Neutrophil (primary cell): ENCODE measurements at regions not wholly inside any gene's neighbourhood (a gene's known extent, or its start where the extent isn't known, plus 50 kb on each side); places are given as distances from the start of the nearest gene placed in this dataset.
"Not testable (repeated sequence)": the region's sequence is repeated elsewhere in the genome, so short reads cannot be mapped to it uniquely, and the experiment has no call there.

Source experiments
- H3K27ac ChIP-seq: fragments of 200-600 bp; sonication (generic); 2 replicates; pipeline ENCODE4 v1.5.1; 2016; ENCODE audit warnings: mild to moderate bottlenecking, moderate library complexity
- H3K27me3 ChIP-seq: fragments of 200-600 bp; sonication (generic); 2 replicates; pipeline ENCODE4 v1.6.0; 2016; ENCODE audit warnings: mild to moderate bottlenecking
- H3K36me3 ChIP-seq: fragments of 200-600 bp; sonication (generic); 2 replicates; pipeline ENCODE4 v1.5.1; 2017
- H3K4me1 ChIP-seq, 2 experiments: fragments of 200-600 bp in 1 of 2; sonication (generic) in 1 of 2; 1 replicate in 1 of 2; 2 replicates in 1 of 2; pipeline versions ENCODE4 v1.5.1 to v1.6.1; 2013 to 2016; ENCODE audit warnings: low read depth in 1 of 2, low read length in 1 of 2, mild to moderate bottlenecking in 1 of 2, moderate library complexity in 1 of 2; ENCODE audit not compliant: control insufficient read depth in 1 of 2, insufficient read depth in 1 of 2
- H3K4me3 ChIP-seq, 2 experiments: fragments of 200-600 bp in 1 of 2; sonication (generic) in 1 of 2; 1 replicate in 1 of 2; 2 replicates in 1 of 2; pipeline ENCODE4 v1.5.1; 2013 to 2016; ENCODE audit warnings: low read depth in 1 of 2, low read length in 1 of 2, mild to moderate bottlenecking in 1 of 2, moderate library complexity in 1 of 2
- H3K9me3 ChIP-seq: fragments of 200-600 bp; sonication (generic); 2 replicates; pipeline ENCODE4 v1.5.1; 2016
- TF ChIP-seq, protein P1 (sequence below): fragments of 200-600 bp; sonication (generic); IDR thresholded peaks from 2 replicates; pipeline ENCODE4 v1.5.1; 2016; ENCODE audit warnings: antibody characterized with exemption

GRCh38 chr5:163914910-163915309 is 409.5 kb downstream of the MAT2B start:
- TF ChIP-seq, protein P1, sequence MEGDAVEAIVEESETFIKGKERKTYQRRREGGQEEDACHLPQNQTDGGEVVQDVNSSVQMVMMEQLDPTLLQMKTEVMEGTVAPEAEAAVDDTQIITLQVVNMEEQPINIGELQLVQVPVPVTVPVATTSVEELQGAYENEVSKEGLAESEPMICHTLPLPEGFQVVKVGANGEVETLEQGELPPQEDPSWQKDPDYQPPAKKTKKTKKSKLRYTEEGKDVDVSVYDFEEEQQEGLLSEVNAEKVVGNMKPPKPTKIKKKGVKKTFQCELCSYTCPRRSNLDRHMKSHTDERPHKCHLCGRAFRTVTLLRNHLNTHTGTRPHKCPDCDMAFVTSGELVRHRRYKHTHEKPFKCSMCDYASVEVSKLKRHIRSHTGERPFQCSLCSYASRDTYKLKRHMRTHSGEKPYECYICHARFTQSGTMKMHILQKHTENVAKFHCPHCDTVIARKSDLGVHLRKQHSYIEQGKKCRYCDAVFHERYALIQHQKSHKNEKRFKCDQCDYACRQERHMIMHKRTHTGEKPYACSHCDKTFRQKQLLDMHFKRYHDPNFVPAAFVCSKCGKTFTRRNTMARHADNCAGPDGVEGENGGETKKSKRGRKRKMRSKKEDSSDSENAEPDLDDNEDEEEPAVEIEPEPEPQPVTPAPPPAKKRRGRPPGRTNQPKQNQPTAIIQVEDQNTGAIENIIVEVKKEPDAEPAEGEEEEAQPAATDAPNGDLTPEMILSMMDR, result no peak
- Histone ChIP-seq H3K4me1 (peaks cover 60 to 70% of the 10 kb centered on the region in 2 experiments), H3K9me3 (no peaks in the 10 kb centered on the region)

DNA sequence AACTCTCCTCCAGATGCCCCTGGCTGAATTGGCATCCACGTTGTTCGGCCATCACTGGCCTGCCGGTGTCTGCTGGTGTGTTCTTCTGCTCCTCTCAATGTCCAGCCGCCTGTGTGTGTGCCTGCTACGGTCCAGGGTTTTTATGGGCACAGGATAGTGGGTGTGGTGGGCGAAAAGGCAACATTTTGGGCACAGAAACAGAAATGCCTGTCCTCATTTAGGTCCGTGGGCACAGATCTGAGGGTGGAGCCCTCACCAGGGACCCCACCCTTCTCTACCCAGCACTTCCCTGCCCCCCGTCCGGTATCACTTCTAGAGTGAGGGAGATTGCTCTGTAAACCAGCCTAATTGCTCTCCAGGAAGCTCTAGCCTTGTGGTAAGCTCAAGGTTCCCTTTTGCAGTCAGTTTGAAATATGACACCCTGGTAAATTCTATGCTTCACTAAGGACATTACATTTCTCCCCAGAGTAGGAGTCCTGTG is 410.1 kb downstream of the MAT2B start:
- Histone ChIP-seq H3K36me3 (no peaks in the 10 kb centered on the region), H3K4me1 (peaks cover 60 to 74% of the 10 kb centered on the region in 2 experiments), H3K27me3 (no peaks in the 10 kb centered on the region), H3K4me3 (peak overlapping the region; percentile 52 to 57), H3K9me3 (no peaks in the 10 kb centered on the region), H3K27ac (peak overlapping the region; percentile 95)
- TF ChIP-seq, protein P1, result no peak

More at GRCh38 chr5:163914910-163915309, 409.5 kb downstream of the MAT2B start:
- H3K27ac ChIP-seq, result peak overlapping the region; percentile 95
- H3K4me3 ChIP-seq, result peak overlapping the region; percentile 52 to 57
- H3K27me3 ChIP-seq, result no peaks in the 10 kb centered on the region
- H3K36me3 ChIP-seq, result no peaks in the 10 kb centered on the region

- Histone ChIP-seq H3K9me3 (no peaks in the 10 kb centered on the region), H3K36me3 (no peaks in the 10 kb centered on the region), H3K27ac (peak overlapping the region; percentile 95), H3K4me3 (peak overlapping the region; percentile 52 to 57), H3K27me3 (no peaks in the 10 kb centered on the region), H3K4me1 (peaks cover 60 to 82% of the 10 kb centered on the region in 2 experiments)
- TF ChIP-seq, protein P1, result no peak
Observed at GRCh38 chr5:163916376-163916775, 411.0 kb downstream of the MAT2B start.

DNA sequence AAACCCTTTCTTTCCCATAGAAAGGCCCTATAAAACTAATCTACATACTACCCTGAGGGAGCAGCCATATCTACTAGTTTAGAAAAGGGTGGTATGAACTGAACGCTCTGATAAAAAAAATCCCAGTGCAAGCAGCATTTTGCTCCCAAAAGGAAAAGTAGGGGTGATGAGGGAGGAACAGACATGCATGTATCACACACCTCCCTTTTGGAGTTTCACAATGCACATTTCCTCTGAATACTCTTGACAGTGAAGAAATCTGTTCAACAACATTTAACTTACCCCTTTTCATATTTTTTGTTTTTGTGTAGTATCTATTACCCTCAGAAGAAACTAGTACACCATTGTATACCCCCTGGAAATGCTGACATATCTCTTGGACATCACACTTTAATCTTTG is 411.4 kb downstream of the MAT2B start:
- Histone ChIP-seq H3K9me3 (no peaks in the 10 kb centered on the region), H3K36me3 (no peaks in the 10 kb centered on the region), H3K27ac (peak overlapping the region; percentile 95), H3K27me3 (no peaks in the 10 kb centered on the region), H3K4me1 (peaks cover 60 to 84% of the 10 kb centered on the region in 2 experiments), H3K4me3 (peak overlapping the region; percentile 52 to 57)
- TF ChIP-seq, protein P1, result no peak

DNA sequence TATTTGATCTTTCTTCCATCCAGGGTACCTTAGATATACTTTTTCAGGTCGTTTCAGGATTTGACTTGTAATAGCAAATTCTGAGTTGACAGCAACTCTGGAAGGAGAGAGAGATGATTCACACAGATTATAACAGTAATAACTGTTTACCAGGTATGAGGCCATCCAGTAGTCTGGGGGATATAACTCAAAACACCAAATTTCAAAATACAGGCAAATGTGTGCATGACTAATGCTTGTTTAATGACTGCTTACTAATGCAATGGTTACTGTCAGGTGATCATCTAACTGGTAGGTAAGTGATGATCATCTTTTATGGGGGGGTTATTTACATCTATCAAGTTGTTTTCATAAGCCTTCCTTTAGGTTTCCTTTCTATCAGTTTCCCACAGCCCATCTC is 412.3 kb downstream of the MAT2B start:
- peak overlapping the region; percentile 95 for H3K27ac ChIP-seq
- no peaks in the 10 kb centered on the region for H3K27me3 ChIP-seq
- peaks cover 60 to 83% of the 10 kb centered on the region in 2 experiments for H3K4me1 ChIP-seq
- H3K36me3 ChIP-seq, result no peaks in the 10 kb centered on the region
- no peak overlapping the region for H3K4me3 ChIP-seq
- TF ChIP-seq, protein P1, result no peak
- H3K9me3 ChIP-seq, result no peaks in the 10 kb centered on the region

DNA sequence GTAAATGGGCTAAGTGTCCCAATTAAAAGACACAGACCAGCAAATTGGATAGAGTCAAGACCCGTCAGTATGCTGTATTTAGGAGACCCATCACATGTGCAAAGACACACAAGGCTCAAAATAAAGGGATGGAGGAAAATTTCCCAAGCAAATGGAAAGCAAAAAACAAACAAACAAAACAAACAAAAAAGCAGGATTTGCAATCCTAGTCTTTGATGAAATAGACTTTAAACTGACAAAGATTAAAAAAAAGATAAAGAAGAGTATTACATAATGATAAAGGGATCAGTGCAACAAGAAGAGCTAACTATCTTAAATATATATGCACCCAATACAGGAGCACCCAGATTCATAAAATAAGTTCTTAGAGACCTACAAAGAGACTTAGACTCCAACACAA is 429.6 kb downstream of the MAT2B start:
- not testable (repeated sequence) for H3K36me3 ChIP-seq, H3K27me3 ChIP-seq, H3K4me3 ChIP-seq, H3K27ac ChIP-seq, H3K9me3 ChIP-seq, H3K4me1 ChIP-seq
